A549 (cell line): ENCODE measurements at regions not wholly inside any gene's neighbourhood (a gene's known extent, or its start where the extent isn't known, plus 50 kb on each side); places are given as distances from the start of the nearest gene placed in this dataset.

Experiments used
- ATAC-seq, 2 experiments: fragments of 200-7000 bp in 1 of 2; fragments of >200 bp in 1 of 2; cut with Nextera tagmentation in 1 of 2; cut with Tn5 transposase in 1 of 2; 3 replicates each; pipeline versions ENCODE4 v1.8.0 to v1.9.1; 2018 to 2020; ENCODE audit warnings: mild to moderate bottlenecking in 1 of 2, moderate library complexity in 1 of 2
- CTCF ChIA-PET: fragments of 300-600 bp; sonication (Branson Sonifier 250); formaldehyde crosslinking; extraction: SDS; loops from one replicate; lab custom pipeline; 2021; ENCODE audit warnings: antibody characterized with exemption, inconsistent platforms; lab: Yijun Ruan, JAX
- POLR2A ChIA-PET: fragments of 350-600 bp; formaldehyde crosslinking; extraction: SDS; loops from one replicate; lab custom pipeline; 2021; ENCODE audit warnings: antibody characterized with exemption, inconsistent platforms; lab: Yijun Ruan, JAX
- DNase-seq, 2 experiments: peaks; one replicate each; pipeline versions ENCODE4 v3.0.0 to v3.0.0-alpha.2; 2011 to 2016; ENCODE audit warnings: low read depth in 1 of 2, low spot score in 1 of 2
- FAIRE-seq: peaks from 2 replicates; lab custom pipeline; 2011; peaks lifted over from hg19 to GRCh38; lab: Jason Lieb, UNC
- H3K27ac ChIP-seq, 2 experiments: fragments of >200 bp; sonication (Bioruptor Twin); formaldehyde crosslinking; 3 replicates each; pipeline ENCODE4 v1.5.1; 2016 to 2017
- H3K4me1 ChIP-seq: fragments of >200 bp; sonication (Bioruptor Twin); formaldehyde crosslinking; 3 replicates; pipeline ENCODE4 v1.6.1; 2016
- H3K4me2 ChIP-seq: fragments of >200 bp; sonication (Bioruptor Twin); formaldehyde crosslinking; 3 replicates; pipeline ENCODE4 v1.6.1; 2016
- H3K4me3 ChIP-seq: fragments of >200 bp; sonication (Bioruptor Twin); formaldehyde crosslinking; 3 replicates; pipeline ENCODE4 v1.5.1; 2016
- H3K9me3 ChIP-seq: fragments of >200 bp; sonication (Bioruptor Twin); formaldehyde crosslinking; 3 replicates; pipeline ENCODE4 v1.6.1; 2016
- ATOH8 ChIP-seq: fragments of 250-450 bp; sonication (Bioruptor Pico); IDR thresholded peaks from 2 replicates; pipeline ENCODE4 v1.5.0; 2020; ENCODE audit warnings: low read depth, mild to moderate bottlenecking, moderate library complexity
- BCL3 ChIP-seq: fragments of >200 bp; sonication (Bioruptor Twin); formaldehyde crosslinking; IDR thresholded peaks from 3 replicates; pipeline ENCODE4 v1.6.1; 2016
- CBX8 ChIP-seq: fragments of 200-600 bp; sonication (generic); IDR thresholded peaks from 2 replicates; pipeline ENCODE4 v1.6.1; 2016
- CEBPB ChIP-seq, 2 experiments: fragments of >200 bp in 1 of 2; sonication (Bioruptor Twin) in 1 of 2; formaldehyde crosslinking in 1 of 2; IDR thresholded peaks; 2 replicates each; pipeline ENCODE4 v1.6.1; 2012 to 2016
- CTCF ChIP-seq: fragments of >200 bp; sonication (Bioruptor Twin); formaldehyde crosslinking; IDR thresholded peaks from 3 replicates; pipeline ENCODE4 v1.5.1; 2016
- EHF ChIP-seq: fragments of 250-450 bp; sonication (Bioruptor Pico); IDR thresholded peaks from 2 replicates; pipeline ENCODE4 v1.5.0; 2020; ENCODE audit warnings: mild to moderate bottlenecking
- FOSL2 ChIP-seq, 2 experiments: fragments of 450-650 bp in 1 of 2; fragments of >200 bp in 1 of 2; sonication (Bioruptor Twin) in 1 of 2; formaldehyde crosslinking; IDR thresholded peaks; 2 replicates each; pipeline versions ENCODE4 v1.5.0 to v1.6.1; 2016 to 2020; ENCODE audit warnings: mild to moderate bottlenecking in 1 of 2, moderate library complexity in 1 of 2
- KDM5A ChIP-seq: fragments of 200-600 bp; sonication (generic); IDR thresholded peaks from 2 replicates; pipeline ENCODE4 v1.6.1; 2016; ENCODE audit warnings: antibody characterized with exemption, mild to moderate bottlenecking
- MAFK ChIP-seq: fragments of 450-650 bp; IDR thresholded peaks from 2 replicates; pipeline ENCODE4 v1.6.1; 2014; ENCODE audit not compliant: partially characterized antibody
- MAX ChIP-seq: IDR thresholded peaks from 2 replicates; pipeline ENCODE4 v1.6.1; 2012
- RARB ChIP-seq: fragments of 250-450 bp; sonication (Bioruptor Pico); IDR thresholded peaks from 2 replicates; pipeline ENCODE4 v1.8.0; 2021; ENCODE audit warnings: mild to moderate bottlenecking, moderate library complexity
- RFX5 ChIP-seq: fragments of 450-650 bp; IDR thresholded peaks from 2 replicates; pipeline ENCODE4 v1.7.1; 2014; ENCODE audit warnings: antibody characterized with exemption, mild to moderate bottlenecking, moderate library complexity
- RNF2 ChIP-seq: fragments of 200-600 bp; sonication (generic); IDR thresholded peaks from 2 replicates; pipeline ENCODE4 v1.6.1; 2016; ENCODE audit warnings: low read depth, mild to moderate bottlenecking, antibody characterized with exemption, moderate library complexity, borderline replicate concordance
- TP53 ChIP-seq: fragments of 250-450 bp; sonication (Bioruptor Pico); IDR thresholded peaks from 2 replicates; pipeline ENCODE4 v1.5.0; 2021; ENCODE audit warnings: mild to moderate bottlenecking, moderate library complexity
- USF2 ChIP-seq: fragments of 450-650 bp; IDR thresholded peaks from 2 replicates; pipeline ENCODE4 v1.6.1; 2014; ENCODE audit warnings: antibody characterized with exemption
- ZSCAN20 ChIP-seq: fragments of 250-450 bp; sonication (Bioruptor Pico); IDR thresholded peaks from 2 replicates; pipeline ENCODE4 v1.8.0; 2022; ENCODE audit warnings: mild to moderate bottlenecking, moderate library complexity
- WGBS: methylation state at CpG from one replicate; pipeline ENCODE4 v1.1.6; 2017; ENCODE audit errors: missing lambda C conversion rate; 5-methylcytosine and 5-hydroxymethylcytosine counted together

GRCh38 chr2:38147333-38148121 is 71.6 kb upstream of the CYP1B1 start:
- TF ChIP-seq CTCF (no peak), BCL3 (no peak), ATOH8 (no peak), RNF2 (no peak), EHF (CRISPR knock-in tag) (no peak), ZSCAN20 (CRISPR knock-in tag) (no peak), KDM5A (no peak)
- TF ChIP-seq, all 56 proteins: peak for 0
- peak overlapping the region; percentile 70 for H3K4me2 ChIP-seq
- no peak overlapping the region for H3K4me3 ChIP-seq
- POLR2A ChIA-PET = interaction anchor here (1.2 kb wide), 1 partner anchor 71 kb away, joined by 6 read pairs; the partner anchor contains the start of gene CYP1B1
- CTCF ChIA-PET = interaction anchor here (1.0 kb wide), 1 partner anchor 127 kb away, joined by 3 read pairs; no protein-coding TSS in a partner anchor
- H3K4me1 ChIP-seq = peaks cover 38% of the 10 kb centered on the region
- peaks cover 7% of the 10 kb centered on the region; the same call in 1 of the 3 replicates for H3K9me3 ChIP-seq
- ATAC-seq (no peak), FAIRE-seq (no peak), DNase-seq (no peak)
- peak overlapping the region; percentile 81 to 86 for H3K27ac ChIP-seq
- 72% methylated on average over 8 of the region's 8 CpGs for WGBS

DNA sequence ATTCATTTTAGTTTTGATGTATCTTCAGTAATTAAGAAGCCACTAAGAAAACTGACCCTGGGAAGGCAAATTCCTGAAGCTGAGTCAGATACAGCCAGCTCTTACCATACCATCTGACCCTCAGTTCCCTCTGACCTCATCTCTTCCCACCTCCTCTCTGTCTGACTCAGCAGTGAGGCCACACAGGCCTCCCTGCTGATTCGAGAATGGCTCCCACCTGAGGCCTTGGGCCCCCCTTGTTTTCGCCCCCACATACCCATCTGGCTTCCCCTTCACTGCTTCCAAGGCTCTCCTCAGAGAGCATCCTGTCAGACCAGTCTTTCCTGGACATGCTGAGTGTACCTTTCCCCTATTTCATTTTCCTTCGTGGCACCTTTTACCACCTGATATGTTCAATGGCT is 71.0 kb upstream of the CYP1B1 start:
- Histone ChIP-seq H3K4me3 (no peak overlapping the region), H3K4me1 (peaks cover 38% of the 10 kb centered on the region)
- FAIRE-seq = no peak

More for the DNA sequence above, 71.0 kb upstream of the CYP1B1 start:
- peak overlapping the region; percentile 70 for H3K4me2 ChIP-seq
- POLR2A ChIA-PET = interaction anchor here (1.2 kb wide), 1 partner anchor 71 kb away, joined by 6 read pairs; the partner anchor contains the start of gene CYP1B1
- peaks cover 7% of the 10 kb centered on the region; the same call in 1 of the 3 replicates for H3K9me3 ChIP-seq
- ATAC-seq (peak; percentile 97 to 99), DNase-seq (peak; percentile 80 to 85)
- WGBS = 33% methylated on average over 3 of the region's 3 CpGs
- no peak for TF ChIP-seq TP53 (CRISPR knock-in tag)
- no peak; a peak in 1 of 4 replicates for TF ChIP-seq CEBPB (IDR thresholded peaks at IDR 0.05)
- no peak for TF ChIP-seq CBX8
- TF ChIP-seq MAX = peak; percentile 27; the same call in 1 of the 2 replicates
- TF ChIP-seq FOSL2 (IDR thresholded peaks at IDR 0.05) = peak; percentile 57; the same call in 1 of the 2 replicates
- peak; percentile 79 for TF ChIP-seq FOSL2 (CRISPR knock-in tag; IDR thresholded peaks at IDR 0.05)
- peak; percentile 34; the same call in 1 of the 2 replicates for TF ChIP-seq USF2
- TF ChIP-seq MAFK = peak; percentile 84
- TF ChIP-seq RNF2 = no peak
- TF ChIP-seq RARB (CRISPR knock-in tag) = 0 out of 2 replicates have a peak, but pooled peaks have one; percentile 36
- no peak for TF ChIP-seq RFX5
- CTCF ChIA-PET = interaction anchor here (1.0 kb wide), 1 partner anchor 128 kb away, joined by 3 read pairs; no protein-coding TSS in a partner anchor
- peak overlapping the region; percentile 81 to 86 for H3K27ac ChIP-seq
